Activated CD8-positive, alpha-beta memory T cell treated with anti-CD3 and anti-CD28 coated beads for 4 hours (primary cell): ENCODE measurements at regions not wholly inside any gene's neighbourhood (a gene's known extent, or its start where the extent isn't known, plus 50 kb on each side); places are given as distances from the start of the nearest gene placed in this dataset.

Source experiments
- DNase-seq, 2 donors: peaks; one replicate each; pipeline ENCODE4 v3.0.0-alpha.2; 2020; ENCODE audit warnings: low read depth in 2 of 2

- no peak for DNase-seq
These were observed 363.8 kb downstream of the PMP22 start for GRCh38 chr17:14901376-14901775.

- no peak for DNase-seq
These were observed 378.9 kb downstream of the PMP22 start for GRCh38 chr17:14886200-14886739.

DNA sequence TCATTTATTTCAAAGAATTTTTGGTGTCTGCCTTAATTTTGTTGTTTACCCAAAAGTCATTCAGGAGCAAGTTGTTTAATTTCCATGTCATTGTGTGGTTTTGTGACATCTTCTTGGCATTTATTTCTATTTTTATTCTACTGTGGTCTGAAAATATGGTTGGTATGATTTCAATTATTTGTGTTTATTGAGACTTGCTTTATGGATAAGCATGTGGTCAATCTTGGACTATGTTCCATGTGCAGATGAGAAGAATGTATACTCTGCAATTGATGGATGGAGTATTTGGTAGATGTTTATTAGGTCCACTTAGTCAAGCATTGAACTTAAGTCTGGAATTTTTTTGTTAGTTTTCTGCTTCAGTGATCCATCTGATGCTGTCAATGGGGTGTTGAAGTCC is 383.0 kb downstream of the PMP22 start:
- DNase-seq, result no peak

DNA sequence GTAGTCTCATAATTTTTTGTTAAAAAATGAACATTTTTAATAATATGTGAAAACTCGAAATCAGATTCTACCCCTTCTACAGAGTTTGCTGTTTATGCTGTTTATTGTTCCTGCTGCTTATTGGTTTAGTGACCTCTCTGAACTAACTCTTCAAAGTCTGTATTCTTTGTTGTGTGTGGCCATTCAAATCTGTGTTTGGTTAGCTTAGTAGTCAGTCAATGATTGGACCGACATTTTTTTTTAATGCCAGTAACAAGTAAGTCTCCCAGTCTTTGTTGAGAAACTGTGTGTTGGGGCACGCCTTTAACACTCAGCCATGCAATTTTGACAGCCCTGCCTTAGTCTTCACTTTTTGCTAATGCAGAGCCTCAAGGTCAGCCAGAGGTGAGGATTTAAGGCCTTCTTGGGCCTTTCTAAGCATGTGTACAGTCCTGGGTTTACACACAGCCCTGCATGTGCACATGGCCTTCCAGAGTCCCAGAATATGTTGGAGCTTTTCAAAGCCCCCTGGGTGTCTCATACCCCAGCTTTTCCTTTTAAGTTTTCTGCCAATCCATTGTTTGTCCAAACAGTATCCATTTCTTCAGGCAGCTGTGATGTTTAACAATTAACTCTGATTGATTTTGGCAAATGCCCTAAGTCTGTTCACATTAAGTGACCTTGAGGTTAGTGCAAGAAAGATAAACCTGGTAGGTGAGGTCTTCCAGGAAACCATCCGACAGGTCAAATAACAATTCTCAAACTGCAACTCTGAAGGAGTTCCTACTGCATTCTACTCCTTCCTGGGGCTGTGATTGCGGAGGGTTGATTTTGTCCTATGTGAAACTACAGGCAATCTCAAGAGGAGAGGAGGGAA is 389.3 kb downstream of the PMP22 start:
- no peak for DNase-seq

- DNase-seq, result no peak
These were observed 391.1 kb downstream of the PMP22 start for GRCh38 chr17:14873996-14874395.

GRCh38 chr17:14873540-14873939 is 391.6 kb downstream of the PMP22 start:
- no peak for DNase-seq

- no peak for DNase-seq
These were observed 393.2 kb downstream of the PMP22 start for GRCh38 chr17:14871921-14872320.

GRCh38 chr17:14866266-14866665 is 398.9 kb downstream of the PMP22 start:
- DNase-seq, result no peak

- DNase-seq, result no peak
These were observed 401.0 kb downstream of the PMP22 start for GRCh38 chr17:14864127-14864526.

DNA sequence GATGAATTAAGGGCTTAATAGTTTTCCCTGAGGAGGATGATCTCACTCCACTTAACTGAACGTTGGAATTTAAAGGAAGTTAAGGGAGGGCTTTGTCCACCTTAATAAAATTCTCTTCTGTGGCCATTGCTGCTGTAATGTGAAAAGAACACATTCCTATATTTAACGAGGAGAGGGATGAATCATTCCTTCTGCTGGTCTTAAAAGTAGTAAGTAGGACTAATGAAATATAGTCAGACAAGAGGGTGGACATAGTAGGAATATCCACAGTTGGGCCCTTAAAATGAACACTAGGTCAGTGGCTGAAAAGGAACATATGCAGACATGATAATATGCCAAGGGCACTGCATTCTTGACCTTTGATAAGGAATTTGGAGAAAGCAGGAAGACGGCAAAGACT is 405.6 kb downstream of the PMP22 start:
- no peak for DNase-seq

DNA sequence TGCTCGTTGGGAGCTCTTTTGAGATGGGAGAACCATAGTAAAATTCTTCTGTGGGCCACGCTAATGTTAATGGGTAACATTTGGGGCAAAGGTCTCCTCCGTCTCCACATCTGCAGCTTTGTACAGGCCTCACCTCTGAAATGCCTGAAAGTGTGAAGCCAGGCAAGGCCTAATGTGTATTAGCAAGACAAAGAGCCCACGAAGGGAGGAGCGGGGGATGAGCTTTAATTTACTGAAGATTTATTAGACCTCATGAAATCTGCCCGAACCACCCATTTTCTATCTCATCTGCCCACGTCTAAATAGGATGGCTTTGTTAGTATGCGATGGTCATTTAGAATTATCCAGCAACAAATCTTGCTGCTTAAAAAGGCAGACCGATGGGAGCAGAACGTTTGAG is 408.9 kb downstream of the PMP22 start:
- DNase-seq, result no peak

DNA sequence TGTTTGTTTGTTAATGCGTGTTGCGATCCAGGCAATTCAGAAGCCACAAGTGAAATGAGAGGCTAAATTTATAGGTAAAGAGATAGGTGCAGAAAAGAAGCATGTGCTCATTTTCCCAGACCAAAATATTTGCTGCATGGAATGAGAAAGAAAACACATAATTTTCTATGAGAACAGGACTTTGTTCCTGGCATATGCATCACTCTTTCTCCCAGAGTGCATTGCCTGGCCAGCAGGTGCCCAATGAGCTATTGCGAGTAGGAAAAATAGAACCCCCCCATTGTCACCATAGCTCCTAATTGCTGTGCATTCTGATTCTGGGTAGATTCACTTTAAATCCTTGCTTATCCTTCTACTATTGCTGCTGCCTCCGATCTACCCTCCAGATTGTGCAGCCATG is 410.4 kb downstream of the PMP22 start:
- DNase-seq, result no peak

DNA sequence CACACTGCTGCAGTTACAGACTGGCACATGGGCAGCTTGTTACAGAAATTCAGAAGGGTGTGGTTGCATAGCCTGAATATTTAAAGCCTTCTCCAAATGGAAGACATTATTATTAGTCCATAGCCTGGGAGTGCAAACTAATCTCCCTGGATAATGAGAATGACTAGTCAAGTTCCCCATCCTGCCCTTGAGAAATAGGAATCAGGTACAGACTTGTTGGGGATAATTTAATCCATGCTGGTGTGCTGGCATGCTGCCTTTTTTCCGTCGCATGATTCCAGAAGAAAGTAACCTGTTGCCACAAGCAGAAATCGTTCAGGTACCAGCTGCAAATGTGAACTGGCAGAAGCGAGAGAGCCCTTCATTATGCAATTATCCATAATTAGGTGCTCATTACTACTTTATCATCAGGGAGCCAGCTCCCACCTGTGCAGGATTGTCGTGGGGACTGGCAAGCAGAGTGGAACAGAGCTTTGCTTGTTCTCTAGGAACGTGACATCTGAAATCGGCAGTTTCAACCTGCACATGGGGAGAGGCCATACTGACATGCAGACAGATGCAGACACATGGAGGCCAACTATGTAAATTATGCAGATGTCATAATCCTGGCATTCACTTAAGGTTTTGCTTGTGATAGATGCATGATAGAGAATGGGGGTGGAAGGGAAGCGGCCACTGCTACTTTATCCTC is 419.4 kb downstream of the PMP22 start:
- DNase-seq, result no peak

DNA sequence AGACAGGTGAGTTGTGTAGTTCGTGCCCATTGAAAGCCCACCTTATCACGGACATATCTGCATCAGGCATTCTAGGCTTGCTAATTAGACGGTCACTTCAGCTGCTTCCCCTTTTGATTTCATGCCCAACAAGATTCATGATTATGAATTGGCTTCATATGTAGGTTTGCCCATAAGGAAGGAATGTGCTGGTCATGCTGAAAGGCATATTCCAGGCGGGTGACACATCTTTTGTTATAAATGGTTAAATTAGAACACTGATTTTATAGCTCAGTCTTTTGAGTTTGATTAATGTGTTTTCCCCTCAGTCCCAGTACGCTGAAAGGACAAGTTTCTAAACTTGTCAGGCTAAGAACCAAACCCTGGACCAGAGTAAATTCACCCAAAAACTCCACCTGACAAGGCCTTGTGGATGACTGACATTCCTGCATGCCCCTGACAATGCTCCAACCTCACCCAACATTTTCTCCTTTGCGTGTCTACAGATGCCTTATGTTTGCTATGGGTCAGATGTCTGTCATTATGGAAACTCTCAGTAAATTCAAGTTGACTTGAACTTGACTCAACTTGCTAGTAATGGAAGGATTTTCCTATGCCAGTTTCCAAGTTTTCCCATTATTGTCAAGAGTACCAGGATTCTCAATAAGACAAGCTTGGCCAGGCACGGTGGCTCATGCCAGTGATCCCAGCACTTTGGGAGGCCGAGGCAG is 421.9 kb downstream of the PMP22 start:
- DNase-seq, result no peak

DNA sequence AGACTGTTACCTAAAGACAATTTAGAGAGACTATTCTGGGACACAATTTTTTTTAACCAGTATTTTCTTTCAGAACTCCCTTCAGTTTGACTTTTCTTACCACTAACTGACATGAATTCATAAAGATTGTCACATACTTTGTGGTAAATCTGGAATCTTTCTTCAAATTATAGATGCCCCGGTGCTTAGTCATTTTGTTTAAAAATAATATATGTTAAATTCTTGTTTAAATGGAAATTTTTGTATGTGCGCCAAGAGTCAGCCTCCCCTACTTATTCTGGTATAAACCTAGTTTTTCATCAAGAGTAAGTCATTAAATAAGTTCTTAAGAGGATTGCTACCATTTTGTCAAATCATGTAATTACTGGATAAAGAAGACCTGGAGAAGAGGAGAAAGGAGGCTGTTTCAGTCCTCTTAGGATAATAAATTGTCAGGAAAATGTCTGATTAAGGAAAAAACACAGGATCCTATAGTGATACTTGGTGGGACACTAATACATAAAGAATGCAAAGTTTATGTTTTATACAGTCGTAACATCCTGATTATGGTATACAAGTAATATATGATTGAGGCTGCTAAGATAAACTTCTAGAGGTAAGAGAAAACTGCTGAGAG is 424.4 kb downstream of the PMP22 start:
- DNase-seq, result no peak

- DNase-seq, result no peak
These were observed 426.6 kb downstream of the PMP22 start for GRCh38 chr17:14838567-14838966.

DNA sequence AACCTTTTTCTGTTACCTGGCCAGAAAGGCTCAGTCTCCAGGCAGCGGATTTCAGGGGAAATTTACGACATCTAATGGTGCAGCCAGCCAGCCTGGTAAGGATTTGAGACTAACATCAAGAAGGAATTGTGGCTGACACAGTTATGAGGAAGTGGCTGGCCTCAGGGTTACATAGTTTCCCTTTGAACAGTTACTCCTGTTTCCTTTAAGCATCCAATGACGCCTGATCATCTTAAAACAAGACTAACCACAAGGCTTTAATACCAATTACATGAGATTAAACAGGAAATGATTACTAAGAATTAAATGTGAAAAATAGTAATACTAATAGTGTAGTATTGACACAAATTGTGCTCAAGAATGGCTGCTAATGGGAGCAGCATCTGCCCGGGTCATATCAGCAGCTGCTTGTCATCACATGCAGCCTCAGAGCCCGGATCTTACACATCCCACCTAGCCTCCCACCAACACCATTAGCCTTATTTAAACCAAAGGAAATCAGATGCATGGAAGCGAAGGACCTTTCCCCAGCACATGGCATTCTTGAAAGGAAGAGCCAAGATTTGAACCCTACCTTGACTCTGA is 431.8 kb downstream of the PMP22 start:
- DNase-seq, result no peak

DNA sequence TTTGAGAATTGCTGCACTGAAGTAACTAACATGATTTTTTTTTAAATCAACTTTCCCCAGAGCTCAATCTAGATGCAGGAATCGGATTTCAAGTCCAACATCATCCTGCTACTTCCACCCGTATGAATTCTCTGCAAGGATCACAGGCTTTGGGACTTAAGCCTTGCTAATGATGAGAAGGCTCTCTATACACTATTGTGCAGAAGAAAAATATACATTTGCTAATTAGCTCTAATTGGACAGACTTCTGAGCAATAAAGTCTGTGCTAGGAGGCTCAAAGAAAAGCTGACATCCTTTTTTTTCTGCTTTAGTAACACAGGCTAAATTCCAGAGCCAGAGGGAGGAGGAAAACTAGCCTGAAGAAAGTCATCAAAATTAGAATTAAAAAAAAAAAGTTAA is 433.6 kb downstream of the PMP22 start:
- no peak for DNase-seq

- DNase-seq, result no peak
These were observed 437.7 kb downstream of the PMP22 start for GRCh38 chr17:14827396-14827919.

DNA sequence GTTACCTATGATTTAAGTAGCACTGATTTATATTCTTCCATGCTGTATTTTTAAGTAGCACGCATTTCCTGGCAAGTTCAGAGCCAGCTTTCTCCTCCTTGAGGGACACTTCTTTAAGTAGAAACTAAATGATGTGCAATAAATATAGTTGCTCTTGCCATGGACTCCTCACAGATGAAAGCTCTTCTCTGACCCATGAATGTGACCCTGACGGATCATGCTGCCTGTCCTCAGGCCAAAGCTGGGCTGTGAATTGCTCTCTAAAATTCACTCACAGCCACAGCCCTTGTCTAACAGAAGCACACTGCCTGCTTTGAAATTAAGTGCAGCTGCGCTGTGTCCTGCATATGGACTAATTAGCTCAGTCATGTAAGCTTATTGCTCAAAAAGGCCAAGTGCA is 438.8 kb downstream of the PMP22 start:
- DNase-seq, result no peak

DNA sequence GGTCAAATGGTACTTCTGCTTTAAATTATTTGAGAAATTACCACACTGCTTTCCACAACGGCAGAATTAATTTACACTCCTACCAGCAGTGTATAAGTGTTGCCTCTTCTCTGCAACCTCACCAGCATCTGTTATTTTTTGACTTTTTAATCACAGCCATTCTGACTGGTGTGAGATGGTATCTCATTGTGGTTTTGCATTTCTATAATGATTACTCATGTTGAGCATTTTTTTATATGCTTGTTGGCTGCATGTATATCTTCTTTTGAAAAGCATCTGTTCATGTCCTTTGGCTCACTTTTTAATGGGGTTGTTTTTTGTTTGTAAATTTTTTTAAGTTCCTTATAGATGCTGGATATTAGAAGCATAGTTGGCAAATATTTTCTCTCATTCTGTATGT is 446.7 kb downstream of the PMP22 start:
- no peak for DNase-seq
